GM18858 (cell line): ENCODE measurements at regions not wholly inside any gene's neighbourhood (a gene's known extent, or its start where the extent isn't known, plus 50 kb on each side); places are given as distances from the start of the nearest gene placed in this dataset.

Experiments
- ATAC-seq: cut with Tn5 transposase; IDR thresholded peaks from one replicate; pipeline ENCODE4 v1.9.1; 2021; ENCODE audit not compliant: unreplicated experiment

- ATAC-seq = no peak
These were observed 454.1 kb downstream of the MEIS1 start for GRCh38 chr2:66888791-66889631.

- ATAC-seq = no peak
These were observed 454.6 kb downstream of the MEIS1 start for GRCh38 chr2:66889632-66889882.

GRCh38 chr2:66890166-66890742 lies 455.3 kb downstream of the MEIS1 start:
- no peak for ATAC-seq

- ATAC-seq = no peak
These were observed 460.3 kb downstream of the MEIS1 start for GRCh38 chr2:66895206-66895605.

GRCh38 chr2:66896131-66896530 lies 461.2 kb downstream of the MEIS1 start:
- ATAC-seq = no peak

GRCh38 chr2:66897181-66897580 lies 462.3 kb downstream of the MEIS1 start:
- no peak for ATAC-seq

- no peak for ATAC-seq
These were observed 462.8 kb downstream of the MEIS1 start for GRCh38 chr2:66897691-66898150.

GRCh38 chr2:66899109-66899508 lies 464.2 kb downstream of the MEIS1 start:
- no peak for ATAC-seq

- ATAC-seq = no peak
These were observed 464.7 kb downstream of the MEIS1 start for GRCh38 chr2:66899648-66900047.

- ATAC-seq = no peak
These were observed 466.4 kb downstream of the MEIS1 start for GRCh38 chr2:66901344-66901743.

GRCh38 chr2:66903183-66903582 lies 468.3 kb downstream of the MEIS1 start:
- no peak for ATAC-seq

- ATAC-seq = no peak
These were observed 469.0 kb downstream of the MEIS1 start for GRCh38 chr2:66903745-66904465.

GRCh38 chr2:66915237-66915636 lies 480.3 kb downstream of the MEIS1 start:
- ATAC-seq = no peak

- no peak for ATAC-seq
These were observed 477.8 kb upstream of the ETAA1 start for GRCh38 chr2:66919286-66919685.

GRCh38 chr2:66920415-66920814 lies 476.7 kb upstream of the ETAA1 start:
- no peak for ATAC-seq

GRCh38 chr2:66925128-66925527 lies 472.0 kb upstream of the ETAA1 start:
- no peak for ATAC-seq

GRCh38 chr2:66926594-66927112 lies 470.5 kb upstream of the ETAA1 start:
- ATAC-seq = no peak

- ATAC-seq = no peak
These were observed 467.3 kb upstream of the ETAA1 start for GRCh38 chr2:66929632-66930338.

GRCh38 chr2:66930339-66931220 lies 466.6 kb upstream of the ETAA1 start:
- ATAC-seq = no peak

GRCh38 chr2:66938471-66938967 lies 458.6 kb upstream of the ETAA1 start:
- no peak for ATAC-seq
